RKO (cell line): ENCODE measurements at regions not wholly inside any gene's neighbourhood (a gene's known extent, or its start where the extent isn't known, plus 50 kb on each side); places are given as distances from the start of the nearest gene placed in this dataset.
A peak's percentile ranks its signal among the peaks of the same experiment; 100 is the strongest.
"Not testable (repeated sequence)": the region's sequence is repeated elsewhere in the genome, so short reads cannot be mapped to it uniquely, and the experiment has no call there.

Experiments used
- DNase-seq: peaks from one replicate; pipeline ENCODE4 v3.0.0-alpha.2; 2016; ENCODE audit warnings: low spot score

GRCh38 chr1:224029286-224030025 is 84.5 kb upstream of the FBXO28 start:
- DNase-seq, result not testable (repeated sequence)

GRCh38 chr1:224028802-224029201 is 85.1 kb upstream of the FBXO28 start:
- not testable (repeated sequence) for DNase-seq

GRCh38 chr1:224023122-224023521 is 90.8 kb upstream of the FBXO28 start:
- not testable (repeated sequence) for DNase-seq

- not testable (repeated sequence) for DNase-seq
Measured at GRCh38 chr1:224022249-224022970, 91.5 kb upstream of the FBXO28 start.

- not testable (repeated sequence) for DNase-seq
Measured at GRCh38 chr1:224019866-224020265, 94.0 kb upstream of the FBXO28 start.

- DNase-seq, result not testable (repeated sequence)
Measured at GRCh38 chr1:224015782-224016181, 98.1 kb upstream of the FBXO28 start.

- DNase-seq, result no peak
Measured at GRCh38 chr1:224014330-224014649, 99.6 kb upstream of the FBXO28 start.

GRCh38 chr1:224013626-224014329 is 100.1 kb upstream of the FBXO28 start:
- not testable (repeated sequence) for DNase-seq

GRCh38 chr1:224012807-224013434 is 101.0 kb upstream of the FBXO28 start:
- not testable (repeated sequence) for DNase-seq

GRCh38 chr1:224012162-224012561 is 101.7 kb upstream of the FBXO28 start:
- not testable (repeated sequence) for DNase-seq

GRCh38 chr1:224011751-224012150 is 102.2 kb upstream of the FBXO28 start:
- DNase-seq, result not testable (repeated sequence)

GRCh38 chr1:224011153-224011552 is 102.8 kb upstream of the FBXO28 start:
- not testable (repeated sequence) for DNase-seq

GRCh38 chr1:224005973-224006372 is 107.9 kb upstream of the FBXO28 start:
- DNase-seq, result not testable (repeated sequence)

- not testable (repeated sequence) for DNase-seq
Measured at GRCh38 chr1:224004552-224005315, 109.2 kb upstream of the FBXO28 start.

GRCh38 chr1:224003896-224004295 is 110.0 kb upstream of the FBXO28 start:
- DNase-seq, result not testable (repeated sequence)

GRCh38 chr1:224001757-224002156 is 112.2 kb upstream of the FBXO28 start:
- not testable (repeated sequence) for DNase-seq

GRCh38 chr1:223999761-224000160 is 114.2 kb upstream of the FBXO28 start:
- DNase-seq, result not testable (repeated sequence)

- not testable (repeated sequence) for DNase-seq
Measured at GRCh38 chr1:223998676-223999455, 115.0 kb upstream of the FBXO28 start.

- not testable (repeated sequence) for DNase-seq
Measured at GRCh38 chr1:223996376-223996775, 117.5 kb upstream of the FBXO28 start.

- DNase-seq, result peak; percentile 98
Measured at GRCh38 chr1:223992456-223993246, 121.3 kb upstream of the FBXO28 start.
